K562 (cell line): ENCODE measurements at regions not wholly inside any gene's neighbourhood (a gene's known extent, or its start where the extent isn't known, plus 50 kb on each side); places are given as distances from the start of the nearest gene placed in this dataset.

Experiments used
- ATAC-seq: fragments of 200-7000 bp; cut with Tn5 transposase; 3 replicates; pipeline ENCODE4 v1.9.1; 2020; ENCODE audit warnings: moderate library complexity
- BruUV-seq: library from RNA; stranded (reverse); fragments of 400-500 nt; replicated peaks from 2 replicates; lab custom pipeline; 2021; lab: Mats Ljungman, UMichigan
- CTCF ChIA-PET: fragments of 300-600 bp; formaldehyde crosslinking; extraction: SDS; loops from one replicate; lab custom pipeline; 2021; ENCODE audit warnings: low intra/inter-chr PET ratio; lab: Yijun Ruan, JAX
- POLR2A ChIA-PET: fragments of 300-600, 350-650 bp; sonication (Branson Sonifier 250); formaldehyde crosslinking; extraction: SDS; loops from one replicate; lab custom pipeline; 2021; ENCODE audit warnings: antibody characterized with exemption, inconsistent platforms; lab: Yijun Ruan, JAX
- DNase-seq, 4 experiments: peaks; one replicate each; pipeline versions ENCODE4 v3.0.0 to v3.0.0-alpha.2; 2011 to 2018; ENCODE audit warnings: low spot score in 3 of 4, mixed read lengths in 3 of 4; ENCODE audit errors: extremely low read depth in 1 of 4
- FAIRE-seq: peaks from 2 replicates; lab custom pipeline; 2011; peaks lifted over from hg19 to GRCh38; lab: Jason Lieb, UNC
- H2AFZ ChIP-seq: 2 replicates; pipeline ENCODE4 v1.6.0; 2011; ENCODE audit warnings: low read depth, low read length, control low read depth, inconsistent platforms
- H3K27ac ChIP-seq: fragments of 200-600 bp; 3 replicates; pipeline ENCODE4 v1.8.0; 2011; ENCODE audit warnings: low read depth, mild to moderate bottlenecking, control low read depth, inconsistent platforms, low read length, moderate library complexity, mixed read lengths; ENCODE audit errors: extremely low read depth
- H3K27me3 ChIP-seq, 2 experiments: fragments of 300-600 bp in 1 of 2; 2 replicates in 1 of 2; 3 replicates in 1 of 2; pipeline versions ENCODE4 v1.6.0 to v1.8.0; 2011; ENCODE audit warnings: inconsistent platforms in 2 of 2, low read length in 2 of 2, mild to moderate bottlenecking in 1 of 2, mixed read lengths in 1 of 2, moderate library complexity in 1 of 2; ENCODE audit not compliant: control insufficient read depth in 2 of 2, insufficient read depth in 2 of 2
- H3K36me3 ChIP-seq: fragments of 300-600 bp; 3 replicates; pipeline ENCODE4 v1.8.0; 2011; ENCODE audit warnings: mild to moderate bottlenecking, low read length, inconsistent platforms; ENCODE audit not compliant: control insufficient read depth, insufficient read depth
- H3K4me1 ChIP-seq, 2 experiments: fragments of 200-600 bp in 1 of 2; replicated peaks in 1 of 2; 2 replicates in 1 of 2; 3 replicates in 1 of 2; pipeline versions ENCODE4 v1.5.1 to v1.8.0; 2011; ENCODE audit warnings: inconsistent platforms in 2 of 2, low read length in 2 of 2, mild to moderate bottlenecking in 1 of 2, mixed read lengths in 1 of 2, moderate library complexity in 1 of 2; ENCODE audit not compliant: control insufficient read depth in 2 of 2, insufficient read depth in 2 of 2
- H3K4me2 ChIP-seq: 2 replicates; pipeline ENCODE4 v1.6.1; 2011; ENCODE audit warnings: low read length, control low read depth, inconsistent platforms, mixed read lengths; ENCODE audit not compliant: insufficient read depth
- H3K4me3 ChIP-seq: fragments of 200-600 bp; sonication (generic), shearing (Covaris generic); 2 replicates; pipeline ENCODE4 v1.5.1; 2016; ENCODE audit warnings: control low read depth, inconsistent platforms
- H3K79me2 ChIP-seq: fragments of 200-600 bp; 3 replicates; pipeline ENCODE4 v1.8.0; 2011; ENCODE audit warnings: low read length, inconsistent platforms; ENCODE audit not compliant: control insufficient read depth, insufficient read depth
- H3K9ac ChIP-seq, 2 experiments: 2 replicates each; pipeline versions ENCODE4 v1.6.0 to v1.6.1; 2011; ENCODE audit warnings: low read depth in 2 of 2, low read length in 2 of 2, control low read depth in 1 of 2, inconsistent platforms in 1 of 2, mild to moderate bottlenecking in 1 of 2, mixed read lengths in 1 of 2; ENCODE audit not compliant: insufficient read depth in 1 of 2
- H3K9me1 ChIP-seq: one replicate; pipeline ENCODE4 v1.6.0; 2011; ENCODE audit warnings: inconsistent platforms, mild to moderate bottlenecking, low read length, moderate library complexity; ENCODE audit not compliant: control insufficient read depth, insufficient read depth
- H3K9me3 ChIP-seq: replicated peaks from 2 replicates; pipeline ENCODE4 v1.5.1; 2011; ENCODE audit warnings: low read depth, low read length, inconsistent platforms; ENCODE audit not compliant: control insufficient read depth, insufficient read depth
- H4K20me1 ChIP-seq: replicated peaks from 2 replicates; pipeline ENCODE4 v1.6.1; 2011; ENCODE audit warnings: low read length, inconsistent platforms, mixed read lengths; ENCODE audit not compliant: control insufficient read depth, insufficient read depth
- BCOR ChIP-seq: fragments of 450-650 bp; IDR thresholded peaks from 2 replicates; pipeline ENCODE4 v1.6.1; 2016
- FOSL1 ChIP-seq: fragments of 200-800 bp; sonication (Bioruptor generic); conservative IDR thresholded peaks from 2 replicates; pipeline ENCODE4 v1.6.1; 2016; ENCODE audit warnings: missing genetic modification characterization, missing compliant biosample characterization
- GATA2 ChIP-seq: sonication (generic); formaldehyde crosslinking; IDR thresholded peaks from 2 replicates; pipeline ENCODE4 v1.4.0; 2020; ENCODE audit warnings: mild to moderate bottlenecking, missing genetic modification reagents
- HNRNPUL1 ChIP-seq: fragments of 200-400 bp; formaldehyde crosslinking; IDR thresholded peaks from 2 replicates; pipeline ENCODE4 v1.6.1; 2017; ENCODE audit warnings: low read length
- MTA1 ChIP-seq: fragments of 450-650 bp; IDR thresholded peaks from 2 replicates; pipeline ENCODE4 v1.6.1; 2017; ENCODE audit warnings: borderline replicate concordance
- PHB2 ChIP-seq: fragments of 450-650 bp; IDR thresholded peaks from 2 replicates; pipeline ENCODE4 v1.6.1; 2017; ENCODE audit warnings: low read depth
- RAD51 ChIP-seq: fragments of 450-650 bp; IDR thresholded peaks from 2 replicates; pipeline ENCODE4 v1.7.1; 2016; ENCODE audit warnings: low read depth, mild to moderate bottlenecking, borderline replicate concordance
- SP1 ChIP-seq: sonication (generic); formaldehyde crosslinking; IDR thresholded peaks from 2 replicates; pipeline ENCODE4 v1.8.1; 2022; ENCODE audit warnings: mild to moderate bottlenecking, missing genetic modification reagents
- SRSF9 ChIP-seq: fragments of 200-400 bp; formaldehyde crosslinking; IDR thresholded peaks from 2 replicates; pipeline ENCODE4 v1.6.1; 2017; ENCODE audit warnings: low read depth, low read length, borderline replicate concordance
- TBL1XR1 ChIP-seq, 2 experiments: IDR thresholded peaks; 2 replicates each; pipeline ENCODE4 v1.6.1; 2012; ENCODE audit warnings: improper control_type of control experiment in 2 of 2, low read length in 2 of 2, mild to moderate bottlenecking in 1 of 2
- TEAD4 ChIP-seq, 2 experiments: sonication (generic) in 1 of 2; formaldehyde crosslinking in 1 of 2; IDR thresholded peaks; 2 replicates each; pipeline versions ENCODE4 v1.6.1 to v1.8.0; 2012 to 2022; ENCODE audit warnings: borderline replicate concordance in 1 of 2, inconsistent platforms in 1 of 2, low read length in 1 of 2, mild to moderate bottlenecking in 1 of 2, missing genetic modification reagents in 1 of 2
- TRIM24 ChIP-seq, 2 experiments: fragments of 450-650 bp; IDR thresholded peaks; 2 replicates each; pipeline ENCODE4 v1.6.1; 2016
- YBX1 ChIP-seq: fragments of 450-650 bp; IDR thresholded peaks from 2 replicates; pipeline ENCODE4 v1.7.1; 2016; ENCODE audit warnings: mild to moderate bottlenecking
- ZKSCAN3 ChIP-seq: fragments of 250-450 bp; sonication (Bioruptor Pico); IDR thresholded peaks from 2 replicates; pipeline ENCODE4 v1.4.0; 2020
- ZNF408 ChIP-seq: fragments of 250-450 bp; sonication (Bioruptor Pico); IDR thresholded peaks from 2 replicates; pipeline ENCODE4 v1.4.0; 2020; ENCODE audit warnings: low read depth, mild to moderate bottlenecking, moderate library complexity
- ZNF583 ChIP-seq: fragments of 250-450 bp; sonication (Bioruptor Pico); IDR thresholded peaks from 2 replicates; pipeline ENCODE4 v1.4.0; 2020
- ZSCAN29 ChIP-seq: fragments of 450-650 bp; IDR thresholded peaks from 2 replicates; pipeline ENCODE4 v1.6.1; 2017
- WGBS: fragments of 100-300 bp; shearing (Covaris generic); methylation state at CpG from one replicate; pipeline ENCODE4 v1.1.6; 2016; ENCODE audit warnings: low coverage, mixed read lengths; ENCODE audit not compliant: insufficient coverage; ENCODE audit errors: missing lambda C conversion rate; 5-methylcytosine and 5-hydroxymethylcytosine counted together
- in situ Hi-C: fragments of 300-500 bp; cut with MboI; formaldehyde crosslinking; loops from 4 replicates; pipeline ENCODE4 v1.15.0; 2018; ENCODE audit warnings: inconsistent platforms, mixed read lengths
- intact Hi-C: fragments of 100-400 bp; cut with micrococcal nuclease; formaldehyde crosslinking; loops from 2 replicates; pipeline ENCODE4 v1.14.2; 2022
- TF ChIP-seq, protein P1 (sequence below), 2 experiments: IDR thresholded peaks in 1 of 2; conservative IDR thresholded peaks in 1 of 2; 2 replicates each; pipeline ENCODE4 v1.6.1; 2016; ENCODE audit warnings: low read depth in 2 of 2, mild to moderate bottlenecking in 1 of 2, missing compliant biosample characterization in 1 of 2, missing genetic modification characterization in 1 of 2, moderate library complexity in 1 of 2
- TF ChIP-seq, protein P2 (sequence below): sonication (generic); formaldehyde crosslinking; IDR thresholded peaks from 2 replicates; pipeline ENCODE4 v1.9.0; 2022; ENCODE audit warnings: mild to moderate bottlenecking, missing genetic modification reagents

DNA sequence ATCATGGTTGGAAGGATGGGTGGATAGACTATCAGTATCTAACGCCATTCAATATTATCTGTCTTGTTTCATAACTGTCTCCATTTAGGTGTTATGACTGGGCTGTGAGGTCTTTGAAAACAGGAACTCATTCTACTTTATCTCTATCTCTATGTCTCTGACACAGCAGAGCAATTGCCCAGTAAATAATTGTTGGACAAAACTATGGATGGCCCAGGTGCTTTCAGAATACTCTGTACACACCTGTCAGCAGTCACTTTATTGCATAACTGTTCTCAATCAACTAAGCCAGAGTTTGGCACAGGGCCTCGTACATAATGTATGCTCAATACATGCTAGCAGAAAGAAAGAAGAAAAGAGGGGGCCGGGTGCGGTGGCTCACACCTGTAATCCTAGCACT lies 210.3 kb downstream of the OPA1 start:
- H3K27me3 ChIP-seq, result no peaks in the 10 kb centered on the region
- DNase-seq, result no peak
- ChIA-PET POLR2A (no interaction called here), CTCF (no interaction called here)
- H3K36me3 ChIP-seq, result no peaks in the 10 kb centered on the region
- in situ Hi-C loops, result no loop called here
- no peaks in the 10 kb centered on the region for H3K79me2 ChIP-seq
- H3K4me1 ChIP-seq, result peaks cover 6 to 20% of the 10 kb centered on the region in 2 experiments; a peak in 3 of 5 replicates
- BruUV-seq, result no TSS peak
- H3K9ac ChIP-seq, result no peak overlapping the region
- H3K4me3 ChIP-seq, result no peak overlapping the region
- no peak overlapping the region for H2AFZ ChIP-seq
- no peak overlapping the region for H3K27ac ChIP-seq
- no peak overlapping the region for H3K4me2 ChIP-seq
- no peak for FAIRE-seq
- intact Hi-C loops, result no loop called here
- WGBS, result 57% methylated on average over 4 of the region's 4 CpGs
- no peaks in the 10 kb centered on the region for H4K20me1 ChIP-seq
- ATAC-seq, result no peak
- H3K9me1 ChIP-seq, result no peaks in the 10 kb centered on the region
- H3K9me3 ChIP-seq, result no peaks in the 10 kb centered on the region
- no peak for TF ChIP-seq SP1 (CRISPR knock-in tag)
- TF ChIP-seq ZKSCAN3 (CRISPR knock-in tag), result no peak
- no peak for TF ChIP-seq YBX1
- TF ChIP-seq TBL1XR1 (IDR thresholded peaks at IDR 0.05; ENCODE audit: low read length in 2 of 2), result peak in 1 of 2 experiments; percentile 80; a peak in 1 of 4 replicates
- TF ChIP-seq GATA2, result no peak
- TF ChIP-seq SRSF9, result no peak
- no peak for TF ChIP-seq TEAD4 (IDR thresholded peaks at IDR 0.05; ENCODE audit: low read length)
- no peak for TF ChIP-seq TEAD4 (CRISPR knock-in tag; IDR thresholded peaks at IDR 0.05; ENCODE audit: borderline replicate concordance)
- TF ChIP-seq MTA1, result no peak
- no peak for TF ChIP-seq PHB2
- TF ChIP-seq ZSCAN29, result no peak
- no peak for TF ChIP-seq RAD51
- TF ChIP-seq, protein P1, sequence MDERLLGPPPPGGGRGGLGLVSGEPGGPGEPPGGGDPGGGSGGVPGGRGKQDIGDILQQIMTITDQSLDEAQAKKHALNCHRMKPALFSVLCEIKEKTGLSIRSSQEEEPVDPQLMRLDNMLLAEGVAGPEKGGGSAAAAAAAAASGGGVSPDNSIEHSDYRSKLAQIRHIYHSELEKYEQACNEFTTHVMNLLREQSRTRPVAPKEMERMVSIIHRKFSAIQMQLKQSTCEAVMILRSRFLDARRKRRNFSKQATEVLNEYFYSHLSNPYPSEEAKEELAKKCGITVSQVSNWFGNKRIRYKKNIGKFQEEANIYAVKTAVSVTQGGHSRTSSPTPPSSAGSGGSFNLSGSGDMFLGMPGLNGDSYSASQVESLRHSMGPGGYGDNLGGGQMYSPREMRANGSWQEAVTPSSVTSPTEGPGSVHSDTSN (CRISPR knock-in tag; IDR thresholded peaks at IDR 0.05; ENCODE audit: low read depth), result no peak
- TF ChIP-seq, protein P1 (tag; conservative IDR thresholded peaks at IDR 0.05; ENCODE audit: low read depth), result 0 out of 2 replicates have a peak, but pooled peaks have one; percentile 18
- no peak for TF ChIP-seq BCOR
- no peak for TF ChIP-seq HNRNPUL1
- TF ChIP-seq ZNF583 (CRISPR knock-in tag), result no peak
- TF ChIP-seq, protein P2, sequence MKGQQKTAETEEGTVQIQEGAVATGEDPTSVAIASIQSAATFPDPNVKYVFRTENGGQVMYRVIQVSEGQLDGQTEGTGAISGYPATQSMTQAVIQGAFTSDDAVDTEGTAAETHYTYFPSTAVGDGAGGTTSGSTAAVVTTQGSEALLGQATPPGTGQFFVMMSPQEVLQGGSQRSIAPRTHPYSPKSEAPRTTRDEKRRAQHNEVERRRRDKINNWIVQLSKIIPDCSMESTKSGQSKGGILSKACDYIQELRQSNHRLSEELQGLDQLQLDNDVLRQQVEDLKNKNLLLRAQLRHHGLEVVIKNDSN, result no peak
- TF ChIP-seq FOSL1 (tag), result peak; percentile 17; the same call in 1 of the 2 replicates
- no peak for TF ChIP-seq ZNF408
- 0 out of 4 replicates have a peak, but pooled peaks of 1 of the 2 experiments have one; percentile 8 for TF ChIP-seq TRIM24 (IDR thresholded peaks at IDR 0.05)
